Memory B cell (primary cell): ENCODE measurements at regions not wholly inside any gene's neighbourhood (a gene's known extent, or its start where the extent isn't known, plus 50 kb on each side); places are given as distances from the start of the nearest gene placed in this dataset.

Experiments used
- ATAC-seq: fragments of 150-1000 bp; cut with Tn5 transposase; 2 replicates; pipeline ENCODE4 v1.10.0; 2021; ENCODE audit warnings: low read depth, mild to moderate bottlenecking, moderate library complexity
- DNase-seq, 2 donors: peaks; one replicate each; pipeline ENCODE4 v3.0.0; 2022; ENCODE audit warnings: low spot score in 2 of 2
- H3K27ac Mint-ChIP-seq: one replicate; pipeline ENCODE4 v1.8.0; 2022; ENCODE audit warnings: mild to moderate bottlenecking, moderate library complexity, mixed read lengths
- H3K27me3 Mint-ChIP-seq: one replicate; pipeline ENCODE4 v1.8.0; 2022; ENCODE audit warnings: mixed read lengths
- H3K36me3 Mint-ChIP-seq: one replicate; pipeline ENCODE4 v1.8.0; 2022; ENCODE audit warnings: mild to moderate bottlenecking, mixed read lengths
- H3K4me1 Mint-ChIP-seq: one replicate; pipeline ENCODE4 v1.8.0; 2022; ENCODE audit warnings: mixed read lengths
- H3K4me3 Mint-ChIP-seq: one replicate; pipeline ENCODE4 v1.8.0; 2022; ENCODE audit warnings: mild to moderate bottlenecking, moderate library complexity, mixed read lengths
- H3K9me3 Mint-ChIP-seq: one replicate; pipeline ENCODE4 v1.8.0; 2022; ENCODE audit warnings: mixed read lengths

DNA sequence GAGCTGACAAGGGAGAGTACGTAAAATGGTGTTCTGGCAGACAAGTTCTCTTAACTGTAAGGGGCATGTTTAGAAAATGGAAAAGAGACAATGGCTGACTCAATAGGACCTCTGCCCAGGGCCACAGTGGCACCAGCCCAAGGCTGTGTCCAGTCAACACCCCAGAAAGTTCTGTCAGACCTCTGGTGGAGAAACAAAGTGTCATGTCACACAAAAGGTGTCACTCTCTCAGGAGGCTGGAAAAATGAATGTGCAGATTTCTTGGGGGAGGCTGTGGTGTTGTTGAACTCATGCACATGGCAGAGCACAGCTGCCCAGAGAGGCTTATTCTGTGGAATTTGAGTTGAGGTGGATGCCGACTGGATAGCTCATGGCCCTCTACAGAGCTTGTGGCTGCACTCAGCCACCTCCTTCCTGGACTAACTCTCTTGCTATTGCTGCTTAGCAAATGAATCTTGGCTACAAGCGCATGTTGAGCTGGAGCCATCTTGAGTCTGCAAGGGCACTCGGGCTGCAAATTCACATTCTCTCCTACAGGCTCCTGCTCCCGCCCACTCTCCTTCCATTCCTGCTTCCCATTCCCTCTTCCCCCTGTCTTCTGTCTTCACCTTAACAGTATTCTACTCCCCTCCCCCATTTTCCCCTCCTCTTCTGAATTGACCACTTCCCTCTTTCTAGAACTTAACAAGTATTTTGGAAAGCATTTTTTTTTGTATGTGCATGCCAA is 55.8 kb upstream of the SLC7A14 start:
- H3K4me1 Mint-ChIP-seq = peaks cover 2% of the 10 kb centered on the region
- no peaks in the 10 kb centered on the region for H3K36me3 Mint-ChIP-seq
- no peak overlapping the region for H3K4me3 Mint-ChIP-seq
- peaks cover 16% of the 10 kb centered on the region for H3K27me3 Mint-ChIP-seq
- peaks cover 4% of the 10 kb centered on the region for H3K9me3 Mint-ChIP-seq
- no peak overlapping the region for H3K27ac Mint-ChIP-seq
- ATAC-seq (no peak), DNase-seq (no peak)

DNA sequence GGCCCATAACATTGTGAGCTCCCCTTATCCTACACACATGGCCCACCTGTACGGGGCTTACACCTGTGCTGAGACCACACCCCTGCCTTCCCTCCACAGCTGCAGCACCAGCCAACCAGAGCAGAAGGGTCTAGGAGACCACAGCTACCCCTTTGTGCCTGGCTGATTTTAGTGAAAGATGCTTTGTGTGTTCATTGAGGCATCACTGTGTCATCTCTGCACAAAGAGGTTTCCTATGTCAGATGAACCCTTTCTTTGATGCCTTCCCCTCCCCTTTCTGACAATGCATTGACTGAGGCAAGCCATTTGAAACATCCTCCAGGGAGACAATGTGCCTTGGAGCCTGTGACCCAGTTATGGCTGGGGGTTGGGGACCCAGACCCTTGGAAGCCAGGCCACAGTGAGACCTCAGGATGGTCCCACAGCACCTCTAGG is 54.9 kb upstream of the SLC7A14 start:
- no peaks in the 10 kb centered on the region for H3K36me3 Mint-ChIP-seq
- DNase-seq = no peak

DNA sequence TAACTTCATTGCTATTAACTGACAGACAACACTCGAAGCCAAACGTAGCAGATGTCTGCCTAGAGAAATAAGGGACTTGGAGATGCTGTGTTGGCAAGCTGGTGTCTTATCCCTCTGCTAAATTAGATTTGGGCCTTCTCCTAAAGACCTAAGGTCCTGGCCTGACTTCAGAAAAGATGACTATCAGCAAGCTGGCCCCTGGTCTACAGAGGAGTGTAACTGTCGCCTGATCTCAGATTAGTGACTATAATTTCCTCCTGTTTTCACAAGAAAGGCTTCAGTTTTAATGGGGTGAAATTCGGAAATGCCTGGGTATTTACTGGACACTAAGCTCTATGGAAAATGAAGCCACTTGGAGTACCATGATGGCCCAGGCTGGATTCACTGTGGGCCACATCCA is 53.1 kb upstream of the SLC7A14 start:
- DNase-seq = no peak
- H3K4me3 Mint-ChIP-seq = no peak overlapping the region

More for the DNA sequence above, 54.9 kb upstream of the SLC7A14 start:
- no peak for ATAC-seq
- Mint-ChIP-seq H3K27me3 (peaks cover 23% of the 10 kb centered on the region), H3K4me3 (no peak overlapping the region), H3K9me3 (peaks cover 4% of the 10 kb centered on the region), H3K4me1 (peaks cover 2% of the 10 kb centered on the region), H3K27ac (no peak overlapping the region)

DNA sequence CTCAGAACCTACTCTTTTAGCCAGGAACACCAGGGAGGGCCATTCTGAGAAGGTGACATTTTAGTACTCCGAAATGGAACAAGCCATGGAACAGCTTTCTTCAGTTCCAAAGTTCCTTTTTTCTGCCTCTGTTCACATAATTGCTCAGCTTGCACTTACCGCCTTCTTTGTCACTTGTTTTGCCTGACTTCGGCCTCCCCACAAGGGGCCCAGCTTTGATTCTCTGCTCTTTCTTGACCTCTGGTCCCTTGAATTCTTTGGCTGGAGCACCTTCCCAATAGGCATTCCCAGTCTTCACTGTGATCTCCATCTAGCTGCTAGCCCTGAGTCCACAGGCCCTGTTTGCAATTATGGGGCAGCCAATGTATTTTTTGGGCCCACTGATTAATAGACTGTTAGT is 51.4 kb upstream of the SLC7A14 start:
- Mint-ChIP-seq H3K27me3 (peaks cover 24% of the 10 kb centered on the region), H3K27ac (no peak overlapping the region), H3K4me3 (no peak overlapping the region), H3K36me3 (no peaks in the 10 kb centered on the region), H3K9me3 (peaks cover 2% of the 10 kb centered on the region), H3K4me1 (no peaks in the 10 kb centered on the region)
- ATAC-seq (no peak), DNase-seq (no peak)

More for the DNA sequence above, 53.1 kb upstream of the SLC7A14 start:
- H3K4me1 Mint-ChIP-seq = peaks cover 2% of the 10 kb centered on the region
- no peaks in the 10 kb centered on the region for H3K36me3 Mint-ChIP-seq
- peaks cover 4% of the 10 kb centered on the region for H3K9me3 Mint-ChIP-seq
- no peak for ATAC-seq
- H3K27ac Mint-ChIP-seq = no peak overlapping the region
- H3K27me3 Mint-ChIP-seq = peaks cover 27% of the 10 kb centered on the region

DNA sequence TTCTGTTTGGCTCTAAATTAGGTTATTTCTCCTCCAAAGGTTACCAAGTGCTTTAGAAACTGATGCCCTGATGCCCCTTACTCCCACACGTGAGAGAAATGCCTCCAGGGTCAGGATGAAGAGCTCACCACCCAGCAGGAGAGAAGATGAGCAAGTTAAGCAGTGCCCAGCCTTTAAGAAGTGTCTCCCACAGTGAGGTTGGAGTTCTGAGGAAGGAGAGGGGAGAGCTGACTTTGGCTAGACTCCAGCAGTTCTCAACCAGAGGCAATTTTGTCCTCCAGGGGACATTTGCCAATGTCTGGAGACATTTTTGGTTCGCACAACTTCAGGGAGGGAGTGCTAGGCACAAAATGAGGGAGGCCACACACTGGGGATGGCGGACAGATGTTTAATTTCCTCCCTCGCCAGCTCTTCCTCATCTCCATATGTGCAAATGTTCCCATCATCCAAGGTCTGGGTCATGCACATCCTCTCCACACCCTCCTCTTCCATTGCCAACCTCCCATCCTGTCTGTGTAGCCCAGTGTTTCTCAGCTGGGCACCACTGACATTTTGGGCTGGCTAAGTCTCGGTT is 50.6 kb upstream of the SLC7A14 start:
- Mint-ChIP-seq H3K36me3 (no peaks in the 10 kb centered on the region), H3K27me3 (peaks cover 21% of the 10 kb centered on the region), H3K9me3 (peaks cover 2% of the 10 kb centered on the region), H3K4me3 (no peak overlapping the region), H3K27ac (no peak overlapping the region), H3K4me1 (no peaks in the 10 kb centered on the region)
- ATAC-seq = no peak
- no peak for DNase-seq
